ENCODE measurements at regions not wholly inside any gene's neighbourhood (a gene's known extent, or its start where the extent isn't known, plus 50 kb on each side); places are given as distances from the start of the nearest gene placed in this dataset.
A peak's percentile ranks its signal among the peaks of the same experiment; 100 is the strongest.

GRCh38 chr2:120463527-120463926 is 117.6 kb downstream of the INHBB start:
- no peak for FAIRE-seq
- H3K27me3 ChIP-seq (ENCODE audit: control insufficient read depth, insufficient read depth, low read length): no peaks in the 10 kb centered on the region
- H3K9ac ChIP-seq (ENCODE audit: low read length in 3 of 3): no peak overlapping the region
- no peak overlapping the region for H3K4me3 ChIP-seq (ENCODE audit: low read length in 3 of 3)
- no peaks in the 10 kb centered on the region for H3K36me3 ChIP-seq (ENCODE audit: control insufficient read depth in 2 of 3, insufficient read depth in 3 of 3, low read length in 3 of 3)
- H3K4me1 ChIP-seq (ENCODE audit: control insufficient read depth in 2 of 3, insufficient read depth in 2 of 3, low read depth in 1 of 3, low read length in 3 of 3): no peaks in the 10 kb centered on the region
- no peak overlapping the region for H3K27ac ChIP-seq (ENCODE audit: low read depth in 2 of 2, low read length in 2 of 2)
- no peak for TF ChIP-seq CTCF (IDR thresholded peaks at IDR 0.05; ENCODE audit: borderline replicate concordance, extremely low read depth, insufficient read depth)
- peaks cover 0 to under 1% (median 0%) of the 10 kb centered on the region in 3 donors for H3K9me3 ChIP-seq (ENCODE audit: control insufficient read depth in 2 of 3, insufficient read depth in 1 of 3, low read length in 3 of 3)
- DNase-seq: peak in 1 of 5 donors; percentile 52
- intact Hi-C loops (cut with DNase I): no loop called here

GRCh38 chr2:120463996-120464395 is 118.1 kb downstream of the INHBB start:
- Histone ChIP-seq H3K9me3 (ENCODE audit: control insufficient read depth in 2 of 3, insufficient read depth in 1 of 3, low read length in 3 of 3) (no peaks in the 10 kb centered on the region), H3K4me1 (ENCODE audit: control insufficient read depth in 2 of 3, insufficient read depth in 2 of 3, low read depth in 1 of 3, low read length in 3 of 3) (no peaks in the 10 kb centered on the region), H3K4me3 (ENCODE audit: low read length in 3 of 3) (no peak overlapping the region), H3K9ac (ENCODE audit: low read length in 3 of 3) (no peak overlapping the region), H3K27ac (ENCODE audit: low read depth in 2 of 2, low read length in 2 of 2) (no peak overlapping the region), H3K27me3 (ENCODE audit: control insufficient read depth, insufficient read depth, low read length) (no peaks in the 10 kb centered on the region), H3K36me3 (ENCODE audit: control insufficient read depth in 2 of 3, insufficient read depth in 3 of 3, low read length in 3 of 3) (no peaks in the 10 kb centered on the region)
- FAIRE-seq (no peak), DNase-seq (no peak)
- intact Hi-C loops (cut with DNase I): no loop called here
- TF ChIP-seq CTCF (IDR thresholded peaks at IDR 0.05; ENCODE audit: borderline replicate concordance, extremely low read depth, insufficient read depth): no peak

- H3K4me3 ChIP-seq (ENCODE audit: low read length in 3 of 3): no peak overlapping the region
- H3K36me3 ChIP-seq (ENCODE audit: control insufficient read depth in 2 of 3, insufficient read depth in 3 of 3, low read length in 3 of 3): no peaks in the 10 kb centered on the region
- H3K9ac ChIP-seq (ENCODE audit: low read length in 3 of 3): no peak overlapping the region
- H3K27ac ChIP-seq (ENCODE audit: low read depth in 2 of 2, low read length in 2 of 2): no peak overlapping the region
- FAIRE-seq (no peak), DNase-seq (peak in 1 of 5 donors; percentile 59)
- no peaks in the 10 kb centered on the region for H3K4me1 ChIP-seq (ENCODE audit: control insufficient read depth in 2 of 3, insufficient read depth in 2 of 3, low read depth in 1 of 3, low read length in 3 of 3)
- intact Hi-C loops (cut with DNase I): no loop called here
- no peaks in the 10 kb centered on the region for H3K9me3 ChIP-seq (ENCODE audit: control insufficient read depth in 2 of 3, insufficient read depth in 1 of 3, low read length in 3 of 3)
- TF ChIP-seq CTCF (IDR thresholded peaks at IDR 0.05; ENCODE audit: borderline replicate concordance, extremely low read depth, insufficient read depth): no peak
- no peaks in the 10 kb centered on the region for H3K27me3 ChIP-seq (ENCODE audit: control insufficient read depth, insufficient read depth, low read length)
These were observed 118.6 kb downstream of the INHBB start for GRCh38 chr2:120464448-120464931.

Measured in kidney (tissue), 13 donors.